PC-3 (cell line): ENCODE measurements at regions not wholly inside any gene's neighbourhood (a gene's known extent, or its start where the extent isn't known, plus 50 kb on each side); places are given as distances from the start of the nearest gene placed in this dataset.

Experiments
- ATAC-seq: fragments of 200-7000 bp; cut with Tn5 transposase; 2 replicates; pipeline ENCODE4 v1.9.1; 2020; ENCODE audit warnings: mild to moderate bottlenecking, moderate library complexity
- BruUV-seq: library from RNA; stranded (reverse); fragments of 400-500 nt; replicated peaks from 2 replicates; lab custom pipeline; 2021; lab: Mats Ljungman, UMichigan
- CTCF ChIA-PET: fragments of 300-600 bp; sonication (Branson Sonifier 250); formaldehyde crosslinking; loops from one replicate; lab custom pipeline; 2022; ENCODE audit warnings: antibody characterized with exemption; lab: Charles Lee
- POLR2A ChIA-PET: fragments of 300-600 bp; sonication (Branson Sonifier 250); formaldehyde crosslinking; loops from one replicate; lab custom pipeline; 2022; ENCODE audit warnings: antibody characterized with exemption; ENCODE audit not compliant: unreplicated experiment; lab: Charles Lee
- DNase-seq: peaks from one replicate; pipeline ENCODE4 v3.0.0-alpha.2; 2015
- H2AFZ ChIP-seq: fragments of 300-600 bp; sonication (generic); 2 replicates; pipeline ENCODE4 v1.6.0; 2016; ENCODE audit warnings: antibody characterized with exemption, low read length
- H3F3A ChIP-seq: fragments of 300-600 bp; sonication (generic); one replicate; pipeline ENCODE4 v1.6.0; 2017; ENCODE audit warnings: antibody characterized with exemption, low read length, control low read depth, mild to moderate bottlenecking; ENCODE audit not compliant: unreplicated experiment
- H3K27ac ChIP-seq: fragments of 300-600 bp; sonication (generic); 2 replicates; pipeline ENCODE4 v1.5.1; 2016; ENCODE audit warnings: mild to moderate bottlenecking, low read length
- H3K27me3 ChIP-seq: fragments of 300-600 bp; sonication (generic); 2 replicates; pipeline ENCODE4 v1.6.1; 2016; ENCODE audit warnings: low read length, mixed read lengths
- H3K36me3 ChIP-seq: fragments of 300-600 bp; sonication (generic); 2 replicates; pipeline ENCODE4 v1.6.1; 2016; ENCODE audit warnings: low read depth, mixed run types, low read length, mixed read lengths
- H3K4me1 ChIP-seq: fragments of 300-600 bp; sonication (generic); 2 replicates; pipeline ENCODE4 v1.5.1; 2016; ENCODE audit warnings: low read length; ENCODE audit not compliant: insufficient read depth
- H3K4me2 ChIP-seq: fragments of 300-600 bp; sonication (generic); 2 replicates; pipeline ENCODE4 v1.6.0; 2016; ENCODE audit warnings: low read length
- H3K4me3 ChIP-seq: fragments of 300-600 bp; sonication (generic); 2 replicates; pipeline ENCODE4 v1.5.1; 2016; ENCODE audit warnings: mild to moderate bottlenecking, low read length, mixed read lengths
- H3K79me2 ChIP-seq: fragments of 300-600 bp; sonication (generic); 2 replicates; pipeline ENCODE4 v1.6.1; 2017; ENCODE audit warnings: low read length, mixed read lengths
- H3K9ac ChIP-seq: fragments of 300-600 bp; sonication (generic); 2 replicates; pipeline ENCODE4 v1.6.0; 2016; ENCODE audit warnings: mild to moderate bottlenecking, low read length
- H3K9me2 ChIP-seq: fragments of 300-600 bp; sonication (generic); replicated peaks from 2 replicates; pipeline ENCODE4 v1.6.1; 2016; ENCODE audit warnings: mixed run types, low read length, mixed read lengths
- H3K9me3 ChIP-seq: fragments of 300-600 bp; sonication (generic); 2 replicates; pipeline ENCODE4 v1.6.1; 2016; ENCODE audit warnings: low read length, mixed read lengths
- H4K20me1 ChIP-seq: fragments of 300-600 bp; sonication (generic); 2 replicates; pipeline ENCODE4 v1.6.1; 2016; ENCODE audit warnings: low read length, mixed read lengths
- CTCF ChIP-seq: fragments of 300-600 bp; sonication (generic); conservative IDR thresholded peaks from 2 replicates; pipeline ENCODE4 v1.5.1; 2017; ENCODE audit warnings: antibody characterized with exemption, low read depth, mild to moderate bottlenecking, low read length
- EZH2 ChIP-seq: fragments of 300-600 bp; sonication (generic); IDR thresholded peaks from one replicate; pipeline ENCODE4 v1.6.1; 2017; ENCODE audit warnings: antibody characterized with exemption, mild to moderate bottlenecking, low read length; ENCODE audit not compliant: unreplicated experiment
- EZH2phosphoT487 ChIP-seq: fragments of 300-600 bp; sonication (generic); IDR thresholded peaks from 2 replicates; pipeline ENCODE4 v1.6.1; 2018; ENCODE audit warnings: mild to moderate bottlenecking, antibody characterized with exemption, low read length, borderline replicate concordance
- intact Hi-C: fragments of 100-400 bp; cut with micrococcal nuclease; formaldehyde crosslinking; loops from 2 replicates; pipeline ENCODE4 v1.9.0; 2023

- ChIA-PET CTCF (no interaction called here), POLR2A (no interaction called here)
- Histone ChIP-seq H3K9me3 (no peaks in the 10 kb centered on the region), H3F3A (no peaks in the 10 kb centered on the region), H3K36me3 (no peaks in the 10 kb centered on the region), H3K27ac (no peak overlapping the region), H3K9ac (no peak overlapping the region), H3K4me1 (no peaks in the 10 kb centered on the region), H3K79me2 (no peaks in the 10 kb centered on the region), H4K20me1 (no peaks in the 10 kb centered on the region), H3K4me3 (no peak overlapping the region), H3K27me3 (no peaks in the 10 kb centered on the region), H3K9me2 (no peaks in the 10 kb centered on the region), H2AFZ (no peak overlapping the region), H3K4me2 (no peak overlapping the region)
- DNase-seq, result no peak
- BruUV-seq, result no TSS peak
- intact Hi-C loops, result no loop called here
- no peak for TF ChIP-seq EZH2
- no peak for TF ChIP-seq EZH2phosphoT487
- no peak for TF ChIP-seq CTCF
- ATAC-seq, result no peak
These were observed 386.1 kb upstream of the MPDZ start for GRCh38 chr9:13665418-13666066.

- no peak overlapping the region for H3K4me3 ChIP-seq
- no peak overlapping the region for H3K27ac ChIP-seq
- no peak overlapping the region for H3K4me2 ChIP-seq
- H3K9me2 ChIP-seq, result no peaks in the 10 kb centered on the region
- no peaks in the 10 kb centered on the region for H4K20me1 ChIP-seq
- H3K27me3 ChIP-seq, result no peaks in the 10 kb centered on the region
- ATAC-seq, result no peak
- no peak overlapping the region for H2AFZ ChIP-seq
- H3K4me1 ChIP-seq, result no peaks in the 10 kb centered on the region
- no peaks in the 10 kb centered on the region for H3K36me3 ChIP-seq
- H3F3A ChIP-seq, result no peaks in the 10 kb centered on the region
- ChIA-PET CTCF (no interaction called here), POLR2A (no interaction called here)
- no peaks in the 10 kb centered on the region for H3K79me2 ChIP-seq
- DNase-seq, result no peak
- no peak overlapping the region for H3K9ac ChIP-seq
- no peaks in the 10 kb centered on the region for H3K9me3 ChIP-seq
- TF ChIP-seq EZH2phosphoT487 (no peak), EZH2 (no peak), CTCF (no peak)
- intact Hi-C loops, result no loop called here
- BruUV-seq, result no TSS peak
These were observed 381.5 kb upstream of the MPDZ start for GRCh38 chr9:13661014-13661413.

- H3K9me2 ChIP-seq, result no peaks in the 10 kb centered on the region
- no peaks in the 10 kb centered on the region for H3K4me1 ChIP-seq
- H3K4me2 ChIP-seq, result no peak overlapping the region
- no peaks in the 10 kb centered on the region for H3K9me3 ChIP-seq
- DNase-seq, result no peak
- BruUV-seq, result no TSS peak
- TF ChIP-seq CTCF (no peak), EZH2 (no peak), EZH2phosphoT487 (no peak)
- no peak overlapping the region for H2AFZ ChIP-seq
- POLR2A ChIA-PET, result interaction anchor here (0.6 kb wide), 1 partner anchor 390 kb away, joined by 3 read pairs; no protein-coding TSS in a partner anchor
- no peak for ATAC-seq
- no peaks in the 10 kb centered on the region for H4K20me1 ChIP-seq
- H3K36me3 ChIP-seq, result no peaks in the 10 kb centered on the region
- no peak overlapping the region for H3K9ac ChIP-seq
- H3K27ac ChIP-seq, result no peak overlapping the region
- H3K79me2 ChIP-seq, result no peaks in the 10 kb centered on the region
- intact Hi-C loops, result no loop called here
- CTCF ChIA-PET, result no interaction called here
- no peak overlapping the region for H3K4me3 ChIP-seq
- no peaks in the 10 kb centered on the region for H3K27me3 ChIP-seq
- H3F3A ChIP-seq, result no peaks in the 10 kb centered on the region
These were observed 372.6 kb upstream of the MPDZ start for GRCh38 chr9:13651969-13652663.
